Body of pancreas (tissue), 4 donors: ENCODE measurements at regions not wholly inside any gene's neighbourhood (a gene's known extent, or its start where the extent isn't known, plus 50 kb on each side); places are given as distances from the start of the nearest gene placed in this dataset.

Source experiments
- POLR2A ChIP-seq, 3 donors: fragments of 450-650 bp; IDR thresholded peaks; one replicate each; pipeline ENCODE4 v1.6.1; 2016; ENCODE audit warnings: antibody characterized with exemption in 3 of 3, mild to moderate bottlenecking in 2 of 3
- TF ChIP-seq, protein P1 (sequence below), 7 experiments: fragments of 450-650 bp in 4 of 7; fragments of 200-600 bp in 3 of 7; sonication (generic) in 3 of 7; IDR thresholded peaks; one replicate each; pipeline ENCODE4 v1.5.1; 2016 to 2019; ENCODE audit warnings: antibody characterized with exemption in 7 of 7

DNA sequence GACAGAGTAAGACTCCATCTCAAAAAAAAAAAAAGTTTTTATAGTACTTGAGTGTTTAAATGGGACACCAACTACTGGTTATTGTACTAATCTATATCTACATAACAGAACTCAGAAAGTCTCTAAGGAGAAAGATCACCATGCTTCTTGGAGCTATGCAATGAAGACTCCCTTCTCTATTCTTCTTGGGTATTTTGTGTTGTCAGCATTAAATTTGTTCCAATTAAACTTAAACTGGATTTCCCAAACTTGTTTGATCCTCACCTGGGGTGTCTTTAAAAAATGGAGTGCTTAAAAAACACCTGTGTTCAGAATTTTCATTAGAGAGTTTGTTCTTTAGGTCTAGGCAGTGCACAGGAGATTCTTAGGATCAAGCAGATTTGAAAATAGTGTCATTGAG, 536.0 kb downstream of the GATA3 start:
- TF ChIP-seq, protein P1, sequence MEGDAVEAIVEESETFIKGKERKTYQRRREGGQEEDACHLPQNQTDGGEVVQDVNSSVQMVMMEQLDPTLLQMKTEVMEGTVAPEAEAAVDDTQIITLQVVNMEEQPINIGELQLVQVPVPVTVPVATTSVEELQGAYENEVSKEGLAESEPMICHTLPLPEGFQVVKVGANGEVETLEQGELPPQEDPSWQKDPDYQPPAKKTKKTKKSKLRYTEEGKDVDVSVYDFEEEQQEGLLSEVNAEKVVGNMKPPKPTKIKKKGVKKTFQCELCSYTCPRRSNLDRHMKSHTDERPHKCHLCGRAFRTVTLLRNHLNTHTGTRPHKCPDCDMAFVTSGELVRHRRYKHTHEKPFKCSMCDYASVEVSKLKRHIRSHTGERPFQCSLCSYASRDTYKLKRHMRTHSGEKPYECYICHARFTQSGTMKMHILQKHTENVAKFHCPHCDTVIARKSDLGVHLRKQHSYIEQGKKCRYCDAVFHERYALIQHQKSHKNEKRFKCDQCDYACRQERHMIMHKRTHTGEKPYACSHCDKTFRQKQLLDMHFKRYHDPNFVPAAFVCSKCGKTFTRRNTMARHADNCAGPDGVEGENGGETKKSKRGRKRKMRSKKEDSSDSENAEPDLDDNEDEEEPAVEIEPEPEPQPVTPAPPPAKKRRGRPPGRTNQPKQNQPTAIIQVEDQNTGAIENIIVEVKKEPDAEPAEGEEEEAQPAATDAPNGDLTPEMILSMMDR (IDR thresholded peaks at IDR 0.05), result no peak
- no peak for TF ChIP-seq POLR2A (IDR thresholded peaks at IDR 0.05)
